Endodermal cell (in vitro differentiated cells): ENCODE measurements at regions not wholly inside any gene's neighbourhood (a gene's known extent, or its start where the extent isn't known, plus 50 kb on each side); places are given as distances from the start of the nearest gene placed in this dataset.

ENCODE experiments used
- DNase-seq: peaks from one replicate; pipeline ENCODE4 v3.0.0-alpha.2; 2017
- H3K27ac ChIP-seq: 2 replicates; pipeline ENCODE4 v1.5.1; 2013; ENCODE audit warnings: mild to moderate bottlenecking, low read depth, low read length, moderate library complexity
- H3K27me3 ChIP-seq: 2 replicates; pipeline ENCODE4 v1.6.1; 2013; ENCODE audit warnings: mild to moderate bottlenecking, low read length, moderate library complexity; ENCODE audit not compliant: insufficient read depth, control insufficient read depth, poor library complexity, severe bottlenecking
- H3K36me3 ChIP-seq: 2 replicates; pipeline ENCODE4 v1.7.0; 2013; ENCODE audit warnings: mild to moderate bottlenecking, low read length, moderate library complexity; ENCODE audit not compliant: control insufficient read depth, insufficient read depth
- H3K4me1 ChIP-seq: one replicate; pipeline ENCODE4 v1.7.0; 2013; ENCODE audit warnings: low read length; ENCODE audit not compliant: control insufficient read depth, insufficient read depth
- H3K4me3 ChIP-seq: 2 replicates; pipeline ENCODE4 v1.5.1; 2013; ENCODE audit warnings: mild to moderate bottlenecking, low read length, moderate library complexity
- H3K9ac ChIP-seq: 2 replicates; pipeline ENCODE4 v1.6.1; 2013; ENCODE audit warnings: mild to moderate bottlenecking, low read length, moderate library complexity; ENCODE audit not compliant: poor library complexity, severe bottlenecking; ENCODE audit errors: extremely low read depth
- H3K9me3 ChIP-seq: 2 replicates; pipeline ENCODE4 v1.6.1; 2013; ENCODE audit warnings: mild to moderate bottlenecking, low read length, moderate library complexity; ENCODE audit not compliant: control insufficient read depth
- H3K27ac Mint-ChIP-seq: 2 replicates; pipeline ENCODE4 v1.8.0; 2020; ENCODE audit warnings: mixed read lengths
- H3K27me3 Mint-ChIP-seq: 2 replicates; pipeline ENCODE4 v1.8.0; 2021; ENCODE audit warnings: mild to moderate bottlenecking, mixed read lengths; ENCODE audit not compliant: insufficient read depth
- H3K36me3 Mint-ChIP-seq: 2 replicates; pipeline ENCODE4 v1.8.0; 2020; ENCODE audit warnings: low read depth, mixed read lengths
- H3K4me1 Mint-ChIP-seq: 2 replicates; pipeline ENCODE4 v1.8.0; 2020; ENCODE audit warnings: mixed read lengths
- H3K4me3 Mint-ChIP-seq: 2 replicates; pipeline ENCODE4 v1.8.0; 2020; ENCODE audit warnings: mild to moderate bottlenecking, moderate library complexity, mixed read lengths
- H3K9me3 Mint-ChIP-seq: 2 replicates; pipeline ENCODE4 v1.8.0; 2020; ENCODE audit warnings: mild to moderate bottlenecking, mixed read lengths
- WGBS, 2 experiments: methylation state at CpG; one replicate each; pipeline versions ENCODE4 v1.1.5 to v1.1.7; 2013; ENCODE audit warnings: missing lambda C conversion rate in 2 of 2, mixed read lengths in 1 of 2; ENCODE audit not compliant: insufficient coverage in 1 of 2, insufficient read length in 1 of 2; 5-methylcytosine and 5-hydroxymethylcytosine counted together
- TF ChIP-seq, protein P1 (sequence below): fragments of 200-600 bp; sonication (generic); conservative IDR thresholded peaks from 2 replicates; pipeline ENCODE4 v1.5.0; 2021; ENCODE audit warnings: antibody characterized with exemption, mild to moderate bottlenecking

- Mint-ChIP-seq H3K9me3 (no peaks in the 10 kb centered on the region), H3K27me3 (no peaks in the 10 kb centered on the region), H3K4me3 (no peak overlapping the region), H3K27ac (no peak overlapping the region), H3K4me1 (peaks cover 9% of the 10 kb centered on the region), H3K36me3 (no peaks in the 10 kb centered on the region)
- Histone ChIP-seq H3K9ac (no peak overlapping the region), H3K27me3 (no peaks in the 10 kb centered on the region), H3K4me3 (no peak overlapping the region), H3K27ac (no peak overlapping the region), H3K36me3 (no peaks in the 10 kb centered on the region), H3K9me3 (no peaks in the 10 kb centered on the region), H3K4me1 (peaks cover 2% of the 10 kb centered on the region)
- DNase-seq = no peak
- TF ChIP-seq, protein P1, sequence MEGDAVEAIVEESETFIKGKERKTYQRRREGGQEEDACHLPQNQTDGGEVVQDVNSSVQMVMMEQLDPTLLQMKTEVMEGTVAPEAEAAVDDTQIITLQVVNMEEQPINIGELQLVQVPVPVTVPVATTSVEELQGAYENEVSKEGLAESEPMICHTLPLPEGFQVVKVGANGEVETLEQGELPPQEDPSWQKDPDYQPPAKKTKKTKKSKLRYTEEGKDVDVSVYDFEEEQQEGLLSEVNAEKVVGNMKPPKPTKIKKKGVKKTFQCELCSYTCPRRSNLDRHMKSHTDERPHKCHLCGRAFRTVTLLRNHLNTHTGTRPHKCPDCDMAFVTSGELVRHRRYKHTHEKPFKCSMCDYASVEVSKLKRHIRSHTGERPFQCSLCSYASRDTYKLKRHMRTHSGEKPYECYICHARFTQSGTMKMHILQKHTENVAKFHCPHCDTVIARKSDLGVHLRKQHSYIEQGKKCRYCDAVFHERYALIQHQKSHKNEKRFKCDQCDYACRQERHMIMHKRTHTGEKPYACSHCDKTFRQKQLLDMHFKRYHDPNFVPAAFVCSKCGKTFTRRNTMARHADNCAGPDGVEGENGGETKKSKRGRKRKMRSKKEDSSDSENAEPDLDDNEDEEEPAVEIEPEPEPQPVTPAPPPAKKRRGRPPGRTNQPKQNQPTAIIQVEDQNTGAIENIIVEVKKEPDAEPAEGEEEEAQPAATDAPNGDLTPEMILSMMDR = no peak
- WGBS, 2 experiments = 100% methylated on average over 1 of the region's 1 CpG; no CpG with 5 or more reads in 1 of the 2 experiments
Observed at GRCh38 chr4:119870856-119871255, 195.8 kb downstream of the MAD2L1 start.

- no peaks in the 10 kb centered on the region for H3K27me3 Mint-ChIP-seq
- no peaks in the 10 kb centered on the region for H3K36me3 Mint-ChIP-seq
- Histone ChIP-seq H3K27ac (no peak overlapping the region), H3K36me3 (no peaks in the 10 kb centered on the region), H3K4me1 (no peaks in the 10 kb centered on the region), H3K4me3 (no peak overlapping the region), H3K9ac (no peak overlapping the region), H3K27me3 (no peaks in the 10 kb centered on the region), H3K9me3 (no peaks in the 10 kb centered on the region)
- DNase-seq = no peak
- H3K4me1 Mint-ChIP-seq = peaks cover 4% of the 10 kb centered on the region
- TF ChIP-seq, protein P1 = no peak
- H3K4me3 Mint-ChIP-seq = no peak overlapping the region
- no peak overlapping the region for H3K27ac Mint-ChIP-seq
- no peaks in the 10 kb centered on the region for H3K9me3 Mint-ChIP-seq
Observed at GRCh38 chr4:119865789-119866188, 200.9 kb downstream of the MAD2L1 start.

- no peak overlapping the region for H3K27ac Mint-ChIP-seq
- H3K27me3 ChIP-seq = no peaks in the 10 kb centered on the region
- H3K9me3 Mint-ChIP-seq = no peaks in the 10 kb centered on the region
- no peak overlapping the region for H3K4me3 Mint-ChIP-seq
- H3K36me3 ChIP-seq = no peaks in the 10 kb centered on the region
- H3K9me3 ChIP-seq = no peaks in the 10 kb centered on the region
- no peaks in the 10 kb centered on the region for H3K4me1 ChIP-seq
- no peak for DNase-seq
- TF ChIP-seq, protein P1 = no peak
- H3K9ac ChIP-seq = no peak overlapping the region
- no peak overlapping the region for H3K27ac ChIP-seq
- H3K27me3 Mint-ChIP-seq = no peaks in the 10 kb centered on the region
- peaks cover 4% of the 10 kb centered on the region for H3K4me1 Mint-ChIP-seq
- no peak overlapping the region for H3K4me3 ChIP-seq
- no peaks in the 10 kb centered on the region for H3K36me3 Mint-ChIP-seq
Observed at GRCh38 chr4:119865389-119865788, 201.3 kb downstream of the MAD2L1 start.
